Suprapubic skin (tissue), 4 donors: ENCODE measurements at regions not wholly inside any gene's neighbourhood (a gene's known extent, or its start where the extent isn't known, plus 50 kb on each side); places are given as distances from the start of the nearest gene placed in this dataset.

ENCODE experiments used
- DNase-seq, 2 donors: peaks; one replicate each; pipeline ENCODE4 v3.0.0-alpha.2; 2019; ENCODE audit warnings: low spot score in 2 of 2
- H3K27ac ChIP-seq: fragments of 200-600 bp; sonication (generic); one replicate; pipeline ENCODE4 v1.5.1; 2019
- H3K27me3 ChIP-seq: fragments of 200-600 bp; sonication (generic); one replicate; pipeline ENCODE4 v1.5.1; 2019
- H3K36me3 ChIP-seq: fragments of 200-600 bp; sonication (generic); one replicate; pipeline ENCODE4 v1.5.1; 2019
- H3K4me1 ChIP-seq: fragments of 200-600 bp; sonication (generic); one replicate; pipeline ENCODE4 v1.5.1; 2019
- H3K4me3 ChIP-seq: fragments of 200-600 bp; sonication (generic); one replicate; pipeline ENCODE4 v1.5.1; 2019; ENCODE audit warnings: mild to moderate bottlenecking
- H3K9me3 ChIP-seq: fragments of 200-600 bp; sonication (generic); one replicate; pipeline ENCODE4 v1.5.1; 2019
- CTCF ChIP-seq, 2 donors: fragments of 200-600 bp in 1 of 2; fragments of 450-650 bp in 1 of 2; sonication (generic) in 1 of 2; IDR thresholded peaks; one replicate each; pipeline ENCODE4 v1.5.1; 2016 to 2019; ENCODE audit warnings: antibody characterized with exemption in 2 of 2, mild to moderate bottlenecking in 1 of 2, moderate library complexity in 1 of 2
- EP300 ChIP-seq: sonication (generic); formaldehyde crosslinking; IDR thresholded peaks from one replicate; pipeline ENCODE4 v1.6.1; 2017; ENCODE audit warnings: antibody characterized with exemption
- POLR2A ChIP-seq, 2 donors: fragments of 450-650 bp; IDR thresholded peaks; one replicate each; pipeline ENCODE4 v1.6.1; 2017; ENCODE audit warnings: antibody characterized with exemption in 2 of 2, mild to moderate bottlenecking in 2 of 2, moderate library complexity in 2 of 2
- POLR2AphosphoS5 ChIP-seq, 3 donors: sonication (generic); formaldehyde crosslinking; IDR thresholded peaks; one replicate each; pipeline ENCODE4 v1.6.1; 2017; ENCODE audit warnings: antibody characterized with exemption in 3 of 3
- WGBS: methylation state at CpG from one replicate; pipeline ENCODE4 v1.1.5; 2018; 5-methylcytosine and 5-hydroxymethylcytosine counted together

- no peak for DNase-seq
- no peaks in the 10 kb centered on the region for H3K36me3 ChIP-seq
These were observed 578.5 kb upstream of the MKI67 start for GRCh38 chr10:128704716-128705115.

GRCh38 chr10:128708182-128708581 lies 582.0 kb upstream of the MKI67 start:
- Histone ChIP-seq H3K4me3 (no peak overlapping the region), H3K36me3 (no peaks in the 10 kb centered on the region), H3K27ac (no peak overlapping the region), H3K4me1 (peaks cover 7% of the 10 kb centered on the region), H3K9me3 (no peaks in the 10 kb centered on the region), H3K27me3 (peaks cover 6% of the 10 kb centered on the region)
- TF ChIP-seq POLR2AphosphoS5 (IDR thresholded peaks at IDR 0.05) = no peak
- TF ChIP-seq CTCF (IDR thresholded peaks at IDR 0.05) = no peak
- no peak for TF ChIP-seq POLR2A (IDR thresholded peaks at IDR 0.05)
- TF ChIP-seq EP300 = no peak
- DNase-seq = no peak
- WGBS = 83% methylated on average over 9 of the region's 9 CpGs

More at GRCh38 chr10:128704716-128705115, 578.5 kb upstream of the MKI67 start:
- no peaks in the 10 kb centered on the region for H3K9me3 ChIP-seq
- no peak overlapping the region for H3K27ac ChIP-seq
- 45% methylated on average over 1 of the region's 1 CpG for WGBS
- no peak overlapping the region for H3K4me3 ChIP-seq
- TF ChIP-seq CTCF (IDR thresholded peaks at IDR 0.05) (no peak), POLR2AphosphoS5 (IDR thresholded peaks at IDR 0.05) (no peak), EP300 (no peak), POLR2A (IDR thresholded peaks at IDR 0.05) (no peak)
- H3K27me3 ChIP-seq = peaks cover under 1% of the 10 kb centered on the region
- H3K4me1 ChIP-seq = no peaks in the 10 kb centered on the region

- H3K36me3 ChIP-seq = no peaks in the 10 kb centered on the region
- TF ChIP-seq POLR2A (IDR thresholded peaks at IDR 0.05) (no peak), POLR2AphosphoS5 (IDR thresholded peaks at IDR 0.05) (no peak), EP300 (no peak), CTCF (IDR thresholded peaks at IDR 0.05) (no peak)
- H3K9me3 ChIP-seq = no peaks in the 10 kb centered on the region
- H3K27ac ChIP-seq = no peak overlapping the region
- DNase-seq = no peak
- H3K27me3 ChIP-seq = peaks cover 6% of the 10 kb centered on the region
- WGBS = 88% methylated on average over 12 of the region's 12 CpGs
- H3K4me3 ChIP-seq = no peak overlapping the region
- peaks cover 9% of the 10 kb centered on the region for H3K4me1 ChIP-seq
These were observed 583.5 kb upstream of the MKI67 start for GRCh38 chr10:128709686-128710085.

DNA sequence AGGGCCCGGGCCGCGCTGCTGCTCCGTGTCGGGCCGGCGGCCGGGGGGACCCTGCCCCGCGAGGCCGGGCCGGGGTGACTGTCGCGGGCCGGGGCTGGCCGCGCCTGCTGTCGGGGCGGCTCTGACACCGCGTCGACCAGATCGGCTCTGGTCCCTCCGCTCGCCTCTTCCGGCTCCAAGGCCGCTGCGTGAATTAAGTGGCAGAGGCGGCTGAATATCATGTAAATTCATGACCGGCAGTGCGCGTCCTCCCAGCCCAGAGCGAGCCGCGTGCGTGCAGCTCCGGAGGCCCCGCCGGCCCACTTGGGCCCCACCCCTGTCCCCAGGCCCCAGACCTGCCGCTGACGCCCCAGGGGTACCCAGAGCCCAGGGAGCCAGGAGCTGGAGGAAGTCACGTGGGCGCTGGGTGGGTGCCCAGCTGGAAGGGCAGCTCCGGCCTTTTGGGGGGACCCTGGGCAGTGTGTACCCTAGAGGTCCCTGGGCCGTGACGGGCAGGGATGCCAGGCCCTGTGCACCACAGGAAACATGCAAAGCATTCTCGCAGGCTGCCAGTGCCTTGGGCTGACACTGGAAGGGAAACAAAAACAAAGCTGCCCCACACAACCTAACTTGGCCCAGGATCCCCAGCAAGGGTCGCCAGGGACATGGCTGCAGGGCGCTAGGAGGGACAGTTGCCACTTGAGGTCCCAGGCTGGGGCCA lies 584.0 kb upstream of the MKI67 start:
- peaks cover 10% of the 10 kb centered on the region for H3K4me1 ChIP-seq
- no peak overlapping the region for H3K4me3 ChIP-seq
- no peak overlapping the region for H3K27ac ChIP-seq
- WGBS = 46% methylated on average over 21 of the region's 49 CpGs
- peaks cover 6% of the 10 kb centered on the region for H3K27me3 ChIP-seq
- no peak for DNase-seq
- no peaks in the 10 kb centered on the region for H3K36me3 ChIP-seq
- no peak for TF ChIP-seq EP300
- TF ChIP-seq POLR2A (IDR thresholded peaks at IDR 0.05) = no peak
- no peak for TF ChIP-seq POLR2AphosphoS5 (IDR thresholded peaks at IDR 0.05)
- no peak for TF ChIP-seq CTCF (IDR thresholded peaks at IDR 0.05)
- no peaks in the 10 kb centered on the region for H3K9me3 ChIP-seq

GRCh38 chr10:128710798-128711183 lies 584.6 kb upstream of the MKI67 start:
- DNase-seq = no peak
- no peaks in the 10 kb centered on the region for H3K36me3 ChIP-seq
- H3K9me3 ChIP-seq = no peaks in the 10 kb centered on the region
- H3K27me3 ChIP-seq = peaks cover 6% of the 10 kb centered on the region
- no peak overlapping the region for H3K4me3 ChIP-seq
- H3K27ac ChIP-seq = no peak overlapping the region
- TF ChIP-seq CTCF (IDR thresholded peaks at IDR 0.05) (no peak), POLR2AphosphoS5 (IDR thresholded peaks at IDR 0.05) (no peak), EP300 (no peak), POLR2A (IDR thresholded peaks at IDR 0.05) (no peak)
- WGBS = 81% methylated on average over 8 of the region's 8 CpGs
- H3K4me1 ChIP-seq = peaks cover 10% of the 10 kb centered on the region
